ENCODE measurements at regions not wholly inside any gene's neighbourhood (a gene's known extent, or its start where the extent isn't known, plus 50 kb on each side); places are given as distances from the start of the nearest gene placed in this dataset.
"Not testable (repeated sequence)": the region's sequence is repeated elsewhere in the genome, so short reads cannot be mapped to it uniquely, and the experiment has no call there.

- H3K36me3 Mint-ChIP-seq; H3K4me3 ChIP-seq (ENCODE audit: low read length); H3K27me3 ChIP-seq (ENCODE audit: control insufficient read depth in 2 of 2, insufficient read depth in 2 of 2, low read length in 2 of 2); ATAC-seq; H3K27ac Mint-ChIP-seq; H3K27ac ChIP-seq (ENCODE audit: low read depth, low read length); CTCF ChIA-PET; H3K27me3 Mint-ChIP-seq; POLR2A ChIA-PET; H3K4me3 Mint-ChIP-seq; DNase-seq; intact Hi-C loops (cut with micrococcal nuclease); H3K9me3 Mint-ChIP-seq; H3K36me3 ChIP-seq (ENCODE audit: control insufficient read depth in 2 of 3, insufficient read depth in 3 of 3, low read length in 3 of 3); H3K9me3 ChIP-seq (ENCODE audit: control insufficient read depth in 2 of 3, low read length in 3 of 3); H3K4me1 ChIP-seq (ENCODE audit: control insufficient read depth in 2 of 2, insufficient read depth in 2 of 2, low read length in 2 of 2); H3K4me1 Mint-ChIP-seq: not testable (repeated sequence)
Measured at GRCh38 chr9:67153501-67153900, 161.2 kb upstream of the SPATA31A3 start.

DNA sequence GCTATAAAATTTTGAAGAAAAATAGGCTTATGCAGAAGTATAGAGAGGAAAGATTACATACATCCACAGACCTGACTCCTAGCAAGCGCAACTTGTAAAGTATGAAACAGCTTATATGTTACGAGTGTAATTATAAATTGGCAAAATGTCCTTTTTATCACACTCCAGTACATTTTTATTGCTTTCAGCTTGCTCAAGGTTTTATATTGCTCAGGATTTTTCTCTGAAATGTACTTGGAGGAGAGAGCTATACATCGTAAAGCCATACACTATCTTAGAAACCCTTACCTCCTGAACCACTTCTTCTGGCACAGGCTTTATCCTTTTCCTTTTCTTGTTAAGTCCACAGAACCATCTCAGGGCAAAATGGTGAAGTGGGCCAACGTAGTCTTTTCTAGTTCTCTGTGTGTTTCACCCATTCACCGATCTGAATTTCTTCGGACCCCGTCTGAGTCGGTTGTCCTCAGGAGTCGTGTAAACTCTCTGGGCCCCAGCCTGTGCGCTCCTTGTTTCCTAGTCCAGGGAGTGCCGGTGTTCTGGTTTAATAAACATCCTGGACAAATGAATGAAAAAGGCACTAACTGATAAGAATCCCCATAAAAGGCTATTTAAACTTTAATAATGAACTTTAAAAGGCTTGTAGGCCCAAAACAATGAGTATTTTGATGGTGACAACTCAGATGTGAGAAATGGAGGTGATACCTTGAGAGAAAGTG lies 150.2 kb upstream of the SPATA31A3 start:
- CTCF ChIA-PET; intact Hi-C loops (cut with micrococcal nuclease); H3K4me3 Mint-ChIP-seq; DNase-seq; H3K4me1 Mint-ChIP-seq; H3K27me3 Mint-ChIP-seq; ATAC-seq; H3K27ac Mint-ChIP-seq; H3K36me3 ChIP-seq (ENCODE audit: control insufficient read depth in 2 of 3, insufficient read depth in 3 of 3, low read length in 3 of 3); H3K27me3 ChIP-seq (ENCODE audit: control insufficient read depth in 2 of 2, insufficient read depth in 2 of 2, low read length in 2 of 2); H3K9me3 Mint-ChIP-seq; H3K36me3 Mint-ChIP-seq; H3K9me3 ChIP-seq (ENCODE audit: control insufficient read depth in 2 of 3, low read length in 3 of 3); POLR2A ChIA-PET; H3K4me3 ChIP-seq (ENCODE audit: low read length); H3K27ac ChIP-seq (ENCODE audit: low read depth, low read length); H3K4me1 ChIP-seq (ENCODE audit: control insufficient read depth in 2 of 2, insufficient read depth in 2 of 2, low read length in 2 of 2): not testable (repeated sequence)

DNA sequence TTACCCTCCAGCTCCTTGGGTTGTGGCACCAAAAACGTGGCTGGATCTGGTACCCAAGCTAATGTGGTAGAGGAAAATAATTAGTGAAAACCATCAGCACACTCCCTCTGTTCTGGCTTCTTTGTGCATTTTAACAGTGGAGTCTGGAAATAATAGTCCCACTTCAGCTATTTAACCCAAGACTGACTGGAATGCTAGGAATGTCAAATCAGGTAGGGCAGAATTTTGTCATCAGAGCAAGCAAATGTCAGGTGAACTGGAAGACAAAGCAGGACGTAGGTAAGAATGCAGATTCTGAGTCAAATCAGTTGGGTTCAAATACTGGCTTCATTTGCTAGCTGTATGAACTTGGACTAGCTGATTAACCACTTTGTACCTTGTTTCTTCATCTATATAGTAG lies 144.0 kb upstream of the SPATA31A3 start:
- H3K27me3 ChIP-seq (ENCODE audit: control insufficient read depth in 2 of 2, insufficient read depth in 2 of 2, low read length in 2 of 2); H3K27ac Mint-ChIP-seq; ATAC-seq; H3K4me1 ChIP-seq (ENCODE audit: control insufficient read depth in 2 of 2, insufficient read depth in 2 of 2, low read length in 2 of 2); H3K4me3 ChIP-seq (ENCODE audit: low read length); H3K4me1 Mint-ChIP-seq; H3K27me3 Mint-ChIP-seq; H3K27ac ChIP-seq (ENCODE audit: low read depth, low read length); intact Hi-C loops (cut with micrococcal nuclease); POLR2A ChIA-PET; H3K9me3 ChIP-seq (ENCODE audit: control insufficient read depth in 2 of 3, low read length in 3 of 3); H3K36me3 Mint-ChIP-seq; H3K4me3 Mint-ChIP-seq; CTCF ChIA-PET; H3K9me3 Mint-ChIP-seq; H3K36me3 ChIP-seq (ENCODE audit: control insufficient read depth in 2 of 3, insufficient read depth in 3 of 3, low read length in 3 of 3); DNase-seq: not testable (repeated sequence)

DNA sequence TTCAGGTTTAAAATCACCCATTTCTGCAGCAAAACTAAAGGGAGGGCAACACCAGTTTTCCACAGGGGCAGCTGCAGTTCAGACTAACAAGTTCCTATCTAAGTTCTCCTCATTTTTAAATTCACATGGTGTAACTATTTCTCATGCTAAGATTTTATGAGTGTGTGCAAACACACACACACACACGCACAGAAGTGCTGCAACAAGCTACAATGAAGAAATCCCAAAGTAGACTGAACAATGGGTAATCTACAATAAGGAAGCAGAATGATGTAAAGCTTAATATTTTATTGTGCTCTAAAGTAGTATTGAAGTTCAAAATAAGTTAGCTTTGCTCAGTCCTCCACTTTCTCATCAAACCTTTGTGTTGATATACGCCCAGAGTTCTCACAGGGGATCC lies 140.8 kb upstream of the SPATA31A3 start:
- intact Hi-C loops (cut with micrococcal nuclease); H3K27me3 ChIP-seq (ENCODE audit: control insufficient read depth in 2 of 2, insufficient read depth in 2 of 2, low read length in 2 of 2); H3K4me1 ChIP-seq (ENCODE audit: control insufficient read depth in 2 of 2, insufficient read depth in 2 of 2, low read length in 2 of 2); H3K9me3 Mint-ChIP-seq; H3K4me1 Mint-ChIP-seq; H3K9me3 ChIP-seq (ENCODE audit: control insufficient read depth in 2 of 3, low read length in 3 of 3); H3K27me3 Mint-ChIP-seq; H3K4me3 ChIP-seq (ENCODE audit: low read length); DNase-seq; H3K27ac ChIP-seq (ENCODE audit: low read depth, low read length); POLR2A ChIA-PET; H3K27ac Mint-ChIP-seq; H3K36me3 ChIP-seq (ENCODE audit: control insufficient read depth in 2 of 3, insufficient read depth in 3 of 3, low read length in 3 of 3); CTCF ChIA-PET; H3K36me3 Mint-ChIP-seq; H3K4me3 Mint-ChIP-seq; ATAC-seq: not testable (repeated sequence)

- H3K4me1 Mint-ChIP-seq; H3K9me3 ChIP-seq (ENCODE audit: control insufficient read depth in 2 of 3, low read length in 3 of 3); H3K27ac ChIP-seq (ENCODE audit: low read depth, low read length); H3K4me3 Mint-ChIP-seq; H3K4me3 ChIP-seq (ENCODE audit: low read length); H3K27me3 ChIP-seq (ENCODE audit: control insufficient read depth in 2 of 2, insufficient read depth in 2 of 2, low read length in 2 of 2); intact Hi-C loops (cut with micrococcal nuclease); ATAC-seq; POLR2A ChIA-PET; H3K27me3 Mint-ChIP-seq; H3K4me1 ChIP-seq (ENCODE audit: control insufficient read depth in 2 of 2, insufficient read depth in 2 of 2, low read length in 2 of 2); CTCF ChIA-PET; H3K36me3 ChIP-seq (ENCODE audit: control insufficient read depth in 2 of 3, insufficient read depth in 3 of 3, low read length in 3 of 3); H3K9me3 Mint-ChIP-seq; H3K36me3 Mint-ChIP-seq; H3K27ac Mint-ChIP-seq; DNase-seq: not testable (repeated sequence)
Measured at GRCh38 chr9:67116761-67117160, 124.4 kb upstream of the SPATA31A3 start.

GRCh38 chr9:67112148-67112547 lies 119.8 kb upstream of the SPATA31A3 start:
- H3K4me1 ChIP-seq (ENCODE audit: control insufficient read depth in 2 of 2, insufficient read depth in 2 of 2, low read length in 2 of 2); H3K4me1 Mint-ChIP-seq; H3K9me3 Mint-ChIP-seq; intact Hi-C loops (cut with micrococcal nuclease); H3K4me3 ChIP-seq (ENCODE audit: low read length); ATAC-seq; H3K27ac ChIP-seq (ENCODE audit: low read depth, low read length); H3K36me3 ChIP-seq (ENCODE audit: control insufficient read depth in 2 of 3, insufficient read depth in 3 of 3, low read length in 3 of 3); H3K9me3 ChIP-seq (ENCODE audit: control insufficient read depth in 2 of 3, low read length in 3 of 3); POLR2A ChIA-PET; H3K4me3 Mint-ChIP-seq; DNase-seq; H3K27ac Mint-ChIP-seq; H3K27me3 ChIP-seq (ENCODE audit: control insufficient read depth in 2 of 2, insufficient read depth in 2 of 2, low read length in 2 of 2); CTCF ChIA-PET; H3K27me3 Mint-ChIP-seq; H3K36me3 Mint-ChIP-seq: not testable (repeated sequence)

DNA sequence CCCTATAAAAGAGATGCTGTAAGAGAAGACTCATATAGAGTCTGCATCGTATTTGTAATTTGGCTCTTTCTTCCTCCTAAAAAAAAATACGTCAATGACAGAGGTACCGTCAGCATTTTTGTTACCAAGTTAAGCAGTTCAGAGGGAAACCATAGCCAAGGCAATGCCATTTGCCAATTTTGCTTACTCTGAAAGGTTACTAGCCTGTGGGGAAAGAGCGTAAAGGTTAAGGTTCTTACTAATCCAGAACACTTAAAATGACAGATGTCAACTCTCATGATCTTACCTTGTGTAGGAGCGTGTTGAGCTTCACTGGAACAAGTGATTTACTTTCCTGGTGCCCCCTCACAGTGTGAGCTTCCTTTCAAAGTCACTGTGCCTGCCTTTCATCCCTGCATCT lies 119.4 kb upstream of the SPATA31A3 start:
- DNase-seq; H3K4me3 Mint-ChIP-seq; H3K4me3 ChIP-seq (ENCODE audit: low read length); H3K36me3 Mint-ChIP-seq; POLR2A ChIA-PET; CTCF ChIA-PET; H3K27ac Mint-ChIP-seq; H3K27me3 ChIP-seq (ENCODE audit: control insufficient read depth in 2 of 2, insufficient read depth in 2 of 2, low read length in 2 of 2); H3K36me3 ChIP-seq (ENCODE audit: control insufficient read depth in 2 of 3, insufficient read depth in 3 of 3, low read length in 3 of 3); intact Hi-C loops (cut with micrococcal nuclease); H3K9me3 ChIP-seq (ENCODE audit: control insufficient read depth in 2 of 3, low read length in 3 of 3); H3K9me3 Mint-ChIP-seq; H3K27ac ChIP-seq (ENCODE audit: low read depth, low read length); H3K4me1 ChIP-seq (ENCODE audit: control insufficient read depth in 2 of 2, insufficient read depth in 2 of 2, low read length in 2 of 2); H3K27me3 Mint-ChIP-seq; ATAC-seq; H3K4me1 Mint-ChIP-seq: not testable (repeated sequence)

All from naive thymus-derived CD4-positive, alpha-beta T cell (primary cell).